ENCODE measurements at regions not wholly inside any gene's neighbourhood (a gene's known extent, or its start where the extent isn't known, plus 50 kb on each side); places are given as distances from the start of the nearest gene placed in this dataset.

GRCh38 chr13:59584761-59585670, 578.7 kb downstream of the DIAPH3 start:
- TF ChIP-seq, protein P1, sequence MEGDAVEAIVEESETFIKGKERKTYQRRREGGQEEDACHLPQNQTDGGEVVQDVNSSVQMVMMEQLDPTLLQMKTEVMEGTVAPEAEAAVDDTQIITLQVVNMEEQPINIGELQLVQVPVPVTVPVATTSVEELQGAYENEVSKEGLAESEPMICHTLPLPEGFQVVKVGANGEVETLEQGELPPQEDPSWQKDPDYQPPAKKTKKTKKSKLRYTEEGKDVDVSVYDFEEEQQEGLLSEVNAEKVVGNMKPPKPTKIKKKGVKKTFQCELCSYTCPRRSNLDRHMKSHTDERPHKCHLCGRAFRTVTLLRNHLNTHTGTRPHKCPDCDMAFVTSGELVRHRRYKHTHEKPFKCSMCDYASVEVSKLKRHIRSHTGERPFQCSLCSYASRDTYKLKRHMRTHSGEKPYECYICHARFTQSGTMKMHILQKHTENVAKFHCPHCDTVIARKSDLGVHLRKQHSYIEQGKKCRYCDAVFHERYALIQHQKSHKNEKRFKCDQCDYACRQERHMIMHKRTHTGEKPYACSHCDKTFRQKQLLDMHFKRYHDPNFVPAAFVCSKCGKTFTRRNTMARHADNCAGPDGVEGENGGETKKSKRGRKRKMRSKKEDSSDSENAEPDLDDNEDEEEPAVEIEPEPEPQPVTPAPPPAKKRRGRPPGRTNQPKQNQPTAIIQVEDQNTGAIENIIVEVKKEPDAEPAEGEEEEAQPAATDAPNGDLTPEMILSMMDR (IDR thresholded peaks at IDR 0.05), result no peak
- no peak for TF ChIP-seq POLR2A (IDR thresholded peaks at IDR 0.05)
